Prostate gland (tissue), 2 donors: ENCODE measurements at regions not wholly inside any gene's neighbourhood (a gene's known extent, or its start where the extent isn't known, plus 50 kb on each side); places are given as distances from the start of the nearest gene placed in this dataset.
A peak's percentile ranks its signal among the peaks of the same experiment; 100 is the strongest.
"Not testable (repeated sequence)": the region's sequence is repeated elsewhere in the genome, so short reads cannot be mapped to it uniquely, and the experiment has no call there.

Source experiments
- DNase-seq: peaks from one replicate; pipeline ENCODE4 v3.0.0-alpha.2; 2019; ENCODE audit warnings: low spot score
- H3K27ac ChIP-seq, 2 donors: fragments of 200-600 bp; sonication (generic); 2 replicates each; pipeline ENCODE4 v1.5.1; 2017 to 2019
- H3K27me3 ChIP-seq: fragments of 200-600 bp; sonication (generic); replicated peaks from 2 replicates; pipeline ENCODE4 v1.5.1; 2019; ENCODE audit not compliant: insufficient read depth
- H3K36me3 ChIP-seq, 2 donors: fragments of 200-600 bp; sonication (generic); 1 replicate in 1 of 2; 2 replicates in 1 of 2; pipeline versions ENCODE4 v1.5.1 to v1.8.1; 2017 to 2019
- H3K4me1 ChIP-seq: fragments of 200-600 bp; sonication (generic); replicated peaks from 2 replicates; pipeline ENCODE4 v1.5.1; 2019
- H3K4me3 ChIP-seq, 2 donors: fragments of 200-600 bp; sonication (generic); 2 replicates each; pipeline ENCODE4 v1.5.1; 2017 to 2019
- H3K9me3 ChIP-seq: fragments of 200-600 bp; sonication (generic); 2 replicates; pipeline ENCODE4 v1.5.1; 2017
- POLR2A ChIP-seq: fragments of 450-650 bp; IDR thresholded peaks from one replicate; pipeline ENCODE4 v1.6.1; 2016; ENCODE audit warnings: antibody characterized with exemption, mild to moderate bottlenecking
- POLR2AphosphoS5 ChIP-seq: sonication (generic); formaldehyde crosslinking; IDR thresholded peaks from one replicate; pipeline ENCODE4 v1.6.1; 2017; ENCODE audit warnings: antibody characterized with exemption
- WGBS: methylation state at CpG from one replicate; pipeline ENCODE4 v1.1.5; 2018; 5-methylcytosine and 5-hydroxymethylcytosine counted together
- intact Hi-C: fragments of 100-400 bp; cut with DNase I; formaldehyde crosslinking; loops from one replicate; pipeline ENCODE4 v1.14.2; 2022
- TF ChIP-seq, protein P1 (sequence below), 4 experiments: fragments of 200-600 bp in 2 of 4; fragments of 450-650 bp in 2 of 4; sonication (generic) in 2 of 4; IDR thresholded peaks; 1 replicate in 3 of 4; 2 replicates in 1 of 4; pipeline ENCODE4 v1.5.1; 2016 to 2019; ENCODE audit warnings: antibody characterized with exemption in 4 of 4, mild to moderate bottlenecking in 2 of 4, moderate library complexity in 2 of 4

DNA sequence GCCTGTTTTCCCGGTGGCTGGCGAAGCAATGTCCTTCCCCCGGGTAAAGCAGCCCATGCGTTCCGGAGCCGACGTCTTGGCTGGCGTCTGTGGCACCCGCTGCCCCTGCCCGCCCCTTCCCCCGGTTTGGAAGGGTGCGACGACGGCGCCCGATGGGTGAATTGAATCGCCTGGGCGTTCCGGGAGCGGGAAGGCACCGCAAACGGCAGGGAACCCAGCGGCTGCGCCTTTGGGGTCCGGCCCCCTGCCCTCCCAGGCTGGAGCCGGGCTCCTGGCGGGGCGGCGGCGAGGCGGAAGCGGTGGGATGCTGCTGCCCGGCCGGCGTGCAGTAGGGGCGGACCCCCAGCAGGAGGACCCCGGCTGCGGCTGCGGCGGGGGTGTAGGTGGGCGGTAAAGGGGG is 123.6 kb upstream of the RHOU start:
- H3K9me3 ChIP-seq, H3K27ac ChIP-seq, H3K4me1 ChIP-seq, intact Hi-C loops, DNase-seq, H3K27me3 ChIP-seq, H3K36me3 ChIP-seq, H3K4me3 ChIP-seq: not testable (repeated sequence)
- no CpG with 5 or more reads among the region's 41 CpGs for WGBS

DNA sequence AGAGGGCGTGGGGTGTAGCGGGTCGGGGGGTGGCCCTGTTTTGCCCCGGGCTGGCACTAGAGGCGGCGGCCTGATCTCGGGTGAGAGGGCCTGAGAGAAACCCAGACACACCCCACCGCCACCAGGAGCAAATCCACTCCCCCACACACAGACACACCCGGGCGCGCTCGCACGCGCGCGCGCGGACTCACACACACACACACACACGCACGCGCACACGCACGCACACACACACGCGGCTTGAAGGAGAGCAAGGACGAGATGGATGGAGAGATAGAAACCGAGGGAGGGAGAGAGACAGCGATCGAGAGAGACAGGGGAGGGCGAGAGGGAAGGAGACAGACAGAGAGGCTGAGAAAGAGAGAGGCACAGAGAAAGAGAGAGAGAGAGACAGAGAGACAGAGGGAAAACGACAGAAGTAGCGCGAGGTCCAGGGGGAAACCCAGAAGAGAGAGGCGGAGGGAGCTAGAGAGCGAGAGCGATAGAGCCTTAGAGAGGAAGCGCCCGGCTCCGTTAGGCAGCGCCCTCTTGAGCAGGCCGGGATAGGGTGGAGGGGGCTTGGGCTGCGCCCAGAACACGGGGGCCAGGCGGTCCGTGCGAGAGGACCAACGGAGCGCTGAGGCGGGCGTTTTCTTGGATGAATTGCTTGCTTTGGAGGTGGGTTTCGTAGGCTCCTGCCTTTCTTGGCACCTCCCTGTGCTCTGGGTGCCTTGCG is 113.1 kb upstream of the RHOU start:
- WGBS: 66% methylated on average over 21 of the region's 52 CpGs
- intact Hi-C loops, DNase-seq, H3K4me1 ChIP-seq, H3K27ac ChIP-seq, H3K27me3 ChIP-seq, H3K4me3 ChIP-seq, H3K36me3 ChIP-seq, H3K9me3 ChIP-seq: not testable (repeated sequence)

DNA sequence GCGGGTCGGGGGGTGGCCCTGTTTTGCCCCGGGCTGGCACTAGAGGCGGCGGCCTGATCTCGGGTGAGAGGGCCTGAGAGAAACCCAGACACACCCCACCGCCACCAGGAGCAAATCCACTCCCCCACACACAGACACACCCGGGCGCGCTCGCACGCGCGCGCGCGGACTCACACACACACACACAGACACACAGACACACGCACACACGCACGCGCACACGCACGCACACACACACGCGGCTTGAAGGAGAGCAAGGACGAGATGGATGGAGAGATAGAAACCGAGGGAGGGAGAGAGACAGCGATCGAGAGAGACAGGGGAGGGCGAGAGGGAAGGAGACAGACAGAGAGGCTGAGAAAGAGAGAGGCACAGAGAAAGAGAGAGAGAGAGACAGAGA is 108.8 kb upstream of the RHOU start:
- H3K36me3 ChIP-seq, H3K27me3 ChIP-seq, H3K27ac ChIP-seq, H3K4me1 ChIP-seq, DNase-seq, H3K9me3 ChIP-seq, H3K4me3 ChIP-seq, intact Hi-C loops: not testable (repeated sequence)
- WGBS: 92% methylated on average over 18 of the region's 30 CpGs

GRCh38 chr1:228632858-228633257 is 102.4 kb upstream of the RHOU start:
- 69% methylated on average over 7 of the region's 42 CpGs for WGBS
- H3K4me1 ChIP-seq, H3K27me3 ChIP-seq, H3K4me3 ChIP-seq, H3K9me3 ChIP-seq, H3K27ac ChIP-seq, H3K36me3 ChIP-seq, intact Hi-C loops, DNase-seq: not testable (repeated sequence)

- H3K4me3 ChIP-seq: peak overlapping the region; percentile 27 to 30
- H3K27me3 ChIP-seq, H3K27ac ChIP-seq, H3K36me3 ChIP-seq, intact Hi-C loops, H3K9me3 ChIP-seq, H3K4me1 ChIP-seq: not testable (repeated sequence)
- 35% methylated on average over 40 of the region's 40 CpGs for WGBS
- DNase-seq: peak; percentile 54
Observed at GRCh38 chr1:228635304-228635703, 100.0 kb upstream of the RHOU start.

DNA sequence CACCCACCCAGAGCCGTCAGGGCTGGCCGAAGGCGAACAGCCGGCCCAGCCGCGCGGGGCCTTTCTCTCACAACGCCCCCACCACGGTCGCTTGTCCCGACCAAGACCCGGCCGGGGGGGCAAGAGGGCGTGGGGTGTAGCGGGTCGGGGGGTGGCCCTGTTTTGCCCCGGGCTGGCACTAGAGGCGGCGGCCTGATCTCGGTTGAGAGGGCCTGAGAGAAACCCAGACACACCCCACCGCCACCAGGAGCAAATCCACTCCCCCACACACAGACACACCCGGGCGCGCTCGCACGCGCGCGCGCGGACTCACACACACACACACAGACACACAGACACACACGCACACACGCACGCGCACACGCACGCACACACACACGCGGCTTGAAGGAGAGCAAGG is 97.8 kb upstream of the RHOU start:
- 0% methylated on average over 15 of the region's 39 CpGs for WGBS
- peak; percentile 10 for DNase-seq
- H3K27me3 ChIP-seq, H3K27ac ChIP-seq, H3K9me3 ChIP-seq, H3K4me1 ChIP-seq, H3K36me3 ChIP-seq, intact Hi-C loops: not testable (repeated sequence)
- H3K4me3 ChIP-seq: peak overlapping the region in 1 of 2 donors; percentile 30

DNA sequence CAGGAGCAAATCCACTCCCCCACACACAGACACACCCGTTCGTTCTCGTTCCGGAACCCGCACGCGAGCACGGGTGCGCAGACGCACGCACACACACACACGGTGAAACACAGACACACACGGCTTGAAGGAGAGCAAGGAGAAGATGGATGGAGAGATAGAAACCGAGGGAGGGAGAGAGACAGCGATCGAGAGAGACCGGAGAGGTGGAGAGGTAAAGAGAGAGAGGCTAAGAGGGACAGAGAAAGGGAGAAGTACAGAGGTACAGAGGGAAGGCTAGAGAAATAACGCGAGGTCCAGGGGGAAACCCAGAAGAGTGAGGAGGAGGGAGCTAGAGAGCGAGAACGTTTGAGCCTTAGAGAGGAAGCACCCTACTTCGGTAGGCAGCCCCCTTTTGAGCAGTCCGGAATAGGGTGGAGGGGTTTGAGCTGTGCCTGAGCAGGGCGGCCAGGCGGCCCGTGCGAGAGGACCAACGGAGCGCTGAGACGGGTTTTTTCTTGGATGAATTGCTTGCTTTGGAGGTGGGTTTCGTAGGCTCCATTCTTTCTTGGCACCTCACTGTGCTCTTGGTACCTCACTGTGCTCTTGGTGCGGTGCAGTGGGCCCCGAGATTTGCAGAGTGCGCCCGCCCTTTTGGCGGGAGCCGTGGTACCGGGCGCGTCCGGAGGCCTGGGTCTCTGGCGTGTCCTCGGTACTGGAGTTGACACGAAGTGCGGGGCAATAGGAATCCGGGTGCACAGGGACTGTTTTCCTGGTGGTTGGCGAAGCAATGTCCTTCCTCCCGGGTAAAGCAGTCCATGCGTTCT is 88.4 kb upstream of the RHOU start:
- intact Hi-C loops: no loop called here
- H3K27ac ChIP-seq: peak overlapping the region; percentile 37 to 54
- no peak for DNase-seq
- H3K4me3 ChIP-seq: peak overlapping the region; percentile 23 to 35
- no peaks in the 10 kb centered on the region for H3K9me3 ChIP-seq
- H3K27me3 ChIP-seq: peaks cover 4% of the 10 kb centered on the region
- TF ChIP-seq, protein P1, sequence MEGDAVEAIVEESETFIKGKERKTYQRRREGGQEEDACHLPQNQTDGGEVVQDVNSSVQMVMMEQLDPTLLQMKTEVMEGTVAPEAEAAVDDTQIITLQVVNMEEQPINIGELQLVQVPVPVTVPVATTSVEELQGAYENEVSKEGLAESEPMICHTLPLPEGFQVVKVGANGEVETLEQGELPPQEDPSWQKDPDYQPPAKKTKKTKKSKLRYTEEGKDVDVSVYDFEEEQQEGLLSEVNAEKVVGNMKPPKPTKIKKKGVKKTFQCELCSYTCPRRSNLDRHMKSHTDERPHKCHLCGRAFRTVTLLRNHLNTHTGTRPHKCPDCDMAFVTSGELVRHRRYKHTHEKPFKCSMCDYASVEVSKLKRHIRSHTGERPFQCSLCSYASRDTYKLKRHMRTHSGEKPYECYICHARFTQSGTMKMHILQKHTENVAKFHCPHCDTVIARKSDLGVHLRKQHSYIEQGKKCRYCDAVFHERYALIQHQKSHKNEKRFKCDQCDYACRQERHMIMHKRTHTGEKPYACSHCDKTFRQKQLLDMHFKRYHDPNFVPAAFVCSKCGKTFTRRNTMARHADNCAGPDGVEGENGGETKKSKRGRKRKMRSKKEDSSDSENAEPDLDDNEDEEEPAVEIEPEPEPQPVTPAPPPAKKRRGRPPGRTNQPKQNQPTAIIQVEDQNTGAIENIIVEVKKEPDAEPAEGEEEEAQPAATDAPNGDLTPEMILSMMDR (IDR thresholded peaks at IDR 0.05): no peak
- no peak for TF ChIP-seq POLR2A
- no peak for TF ChIP-seq POLR2AphosphoS5
- peaks cover 4% of the 10 kb centered on the region for H3K4me1 ChIP-seq
- WGBS: under 1% methylated on average over 47 of the region's 49 CpGs
- no peaks in the 10 kb centered on the region for H3K36me3 ChIP-seq
